NCI-H2171 (cell line): ENCODE measurements at regions not wholly inside any gene's neighbourhood (a gene's known extent, or its start where the extent isn't known, plus 50 kb on each side); places are given as distances from the start of the nearest gene placed in this dataset.

Experiments used
- DNase-seq: peaks from one replicate; lab custom pipeline; 2025; lab: John Stamatoyannopoulos, UW

GRCh38 chr5:3320317-3320875, 275.2 kb upstream of the IRX1 start:
- DNase-seq: no peak

GRCh38 chr5:3317051-3317795, 278.4 kb upstream of the IRX1 start:
- DNase-seq: no peak

DNA sequence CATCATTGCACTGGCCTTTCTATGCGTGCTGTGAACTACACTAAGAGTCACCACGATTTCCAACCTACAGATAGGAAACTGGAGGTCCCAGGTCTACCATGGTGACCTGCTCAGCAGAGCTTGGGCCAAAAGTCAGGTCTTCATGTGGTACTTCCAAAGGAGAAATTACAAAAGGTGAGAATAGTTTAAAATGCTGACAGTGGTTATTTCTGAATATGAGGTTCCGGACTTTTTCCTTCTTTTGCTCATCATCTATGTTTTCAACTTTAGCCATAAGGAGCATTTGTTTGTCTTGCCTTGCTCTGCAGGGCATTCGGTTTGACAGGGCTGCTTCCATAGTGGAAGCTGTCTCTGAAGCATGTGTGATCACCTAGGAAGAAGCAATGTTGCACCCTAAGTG, 282.1 kb upstream of the IRX1 start:
- no peak for DNase-seq

DNA sequence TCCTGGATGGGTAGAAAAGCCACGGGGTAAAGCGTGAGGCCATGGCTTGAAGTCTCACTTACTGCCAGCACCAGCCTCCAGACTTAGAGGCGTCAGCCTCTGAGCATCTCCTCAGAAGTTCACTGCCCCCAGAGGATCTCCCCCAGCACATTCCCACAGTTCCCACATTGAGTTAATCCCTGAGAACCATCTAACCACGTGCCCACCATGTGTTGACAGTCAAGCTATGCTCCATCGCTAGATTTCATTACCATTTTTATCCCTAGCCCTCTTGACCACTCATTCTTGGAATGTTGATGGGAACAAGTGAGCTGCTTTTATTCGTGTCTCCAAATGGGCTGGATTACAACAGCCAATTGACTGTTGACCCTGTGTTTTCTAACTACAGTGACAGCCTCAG, 283.3 kb upstream of the IRX1 start:
- no peak for DNase-seq

DNA sequence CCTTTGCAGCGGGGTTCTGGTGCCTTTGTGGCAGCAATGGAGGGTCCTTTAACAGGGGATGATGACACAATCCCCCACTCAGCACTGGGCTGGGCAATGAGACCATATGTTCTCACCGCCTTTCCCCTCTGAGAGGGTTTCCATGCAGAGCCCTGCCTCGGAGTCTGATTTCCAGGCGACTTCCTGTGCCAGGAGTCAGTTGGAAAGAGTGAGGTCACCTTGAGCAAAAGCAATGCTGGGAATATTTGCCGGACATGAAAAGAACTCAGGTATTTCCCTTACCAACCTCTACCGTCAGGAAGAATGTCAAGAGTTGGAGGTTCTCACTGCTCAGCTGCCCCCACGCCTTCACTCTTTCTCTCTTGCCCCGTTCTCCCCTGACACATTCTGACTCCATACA, 284.2 kb upstream of the IRX1 start:
- DNase-seq: peak; percentile 49

GRCh38 chr5:3310541-3311261, 284.9 kb upstream of the IRX1 start:
- peak; percentile 59 for DNase-seq

- DNase-seq: no peak
These were observed 286.1 kb upstream of the IRX1 start for GRCh38 chr5:3309538-3309937.

DNA sequence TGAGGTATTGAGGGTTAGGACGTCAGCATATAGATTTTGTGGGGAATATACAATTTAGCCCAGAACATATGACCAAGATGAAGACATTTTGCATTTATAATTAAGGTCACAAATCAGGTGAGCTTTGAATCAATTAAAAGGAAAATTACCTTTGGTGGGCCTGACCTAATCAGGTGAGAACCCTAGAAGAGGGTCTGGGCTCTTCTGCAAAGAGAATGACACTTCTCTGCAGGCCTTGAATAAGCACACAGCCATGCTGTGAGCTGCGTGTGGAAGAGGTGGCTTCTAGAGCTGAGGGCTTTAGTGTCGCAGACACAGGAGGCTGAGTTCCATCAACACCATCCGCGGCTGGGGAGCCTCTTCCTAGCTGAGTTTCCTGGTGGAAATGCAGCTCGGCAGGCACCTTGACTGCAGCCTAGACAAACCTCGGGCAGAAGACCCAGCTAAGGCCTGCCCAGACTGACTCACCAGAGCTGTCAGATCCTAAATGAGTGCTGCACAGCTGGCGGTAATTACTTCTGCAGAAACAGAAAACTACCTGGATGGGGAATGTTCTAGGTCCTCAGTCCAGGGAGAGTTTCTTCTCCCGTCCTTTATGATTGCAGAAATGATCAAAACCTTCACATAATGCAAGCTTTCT, 287.5 kb upstream of the IRX1 start:
- no peak for DNase-seq

DNA sequence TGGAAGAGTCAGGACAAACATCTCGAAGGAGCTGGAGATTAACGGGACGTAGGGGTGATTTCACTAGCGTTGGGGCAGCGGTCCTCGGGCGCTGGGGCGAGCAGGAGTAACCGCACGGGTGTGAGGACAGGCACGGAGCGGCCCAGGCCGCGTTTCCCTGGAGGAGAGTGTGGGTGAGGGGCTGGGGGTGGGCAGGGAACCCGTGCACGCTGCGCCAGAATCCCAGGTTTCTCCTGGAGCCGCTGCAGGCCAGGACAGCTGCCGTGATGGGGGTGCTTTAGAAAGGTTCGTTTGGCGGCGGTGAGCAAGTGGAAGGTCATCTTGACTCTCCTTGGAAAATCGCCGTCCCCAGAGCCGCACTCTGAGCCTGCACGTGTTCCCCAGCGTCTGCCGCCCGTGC, 290.2 kb upstream of the IRX1 start:
- DNase-seq: no peak

DNA sequence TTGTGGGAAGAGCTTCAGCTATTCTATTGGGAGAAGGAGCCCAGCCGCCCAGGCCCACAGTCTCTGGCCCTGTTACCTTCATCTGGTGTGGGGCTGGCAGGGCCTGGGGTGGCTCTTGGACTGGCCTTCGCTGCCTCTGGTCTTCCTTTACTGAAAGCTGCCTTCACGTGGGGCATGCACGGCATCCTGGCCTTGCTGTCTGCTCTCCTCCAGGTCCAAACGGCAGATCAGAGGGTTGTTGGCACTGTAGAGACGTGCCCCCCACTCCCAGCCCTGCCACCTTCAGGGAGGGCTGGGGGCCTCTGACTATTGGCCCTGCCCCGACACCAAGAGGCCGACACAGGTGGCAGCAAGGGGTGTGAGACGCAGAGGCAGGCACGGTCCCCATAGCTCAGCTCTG, 291.3 kb upstream of the IRX1 start:
- no peak for DNase-seq

DNA sequence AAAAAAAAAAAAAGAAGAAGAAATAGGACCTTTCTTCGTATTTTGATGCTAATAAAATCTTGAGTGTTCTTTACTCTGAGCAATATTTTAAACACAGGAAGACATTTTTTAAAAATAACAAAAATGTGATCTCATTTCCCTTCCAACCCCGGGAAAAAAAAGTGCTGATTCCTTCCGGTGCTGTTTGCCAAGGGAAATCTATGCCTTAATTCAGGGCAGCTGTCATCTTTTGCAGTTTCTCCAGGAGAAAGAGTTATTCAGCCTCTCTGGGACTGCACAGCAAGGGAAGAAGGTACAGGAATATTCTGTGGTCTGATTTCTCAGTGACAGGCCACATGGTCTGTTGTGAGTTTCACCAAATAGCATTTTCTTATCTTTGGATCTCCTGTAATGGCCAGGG, 291.9 kb upstream of the IRX1 start:
- DNase-seq: no peak

DNA sequence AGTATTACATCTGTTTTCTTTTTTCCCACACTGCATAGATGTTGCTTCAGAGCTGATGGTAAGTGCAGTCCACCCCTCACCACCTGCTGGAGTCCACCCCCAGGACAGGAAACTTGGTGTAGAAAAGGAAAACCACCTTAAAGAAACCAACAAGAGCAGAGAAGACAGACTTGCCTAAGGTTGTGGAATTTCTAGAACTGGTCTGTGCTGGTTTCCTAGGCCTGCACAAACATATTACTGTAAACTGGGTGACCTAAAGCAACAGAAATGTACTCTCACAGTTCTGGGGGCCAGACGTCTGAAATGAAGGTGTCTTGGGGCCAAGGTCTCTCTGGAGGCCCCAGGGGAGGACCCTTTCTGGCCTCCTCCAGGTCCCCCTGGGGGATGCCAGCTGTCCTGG, 293.4 kb upstream of the IRX1 start:
- DNase-seq: no peak

DNA sequence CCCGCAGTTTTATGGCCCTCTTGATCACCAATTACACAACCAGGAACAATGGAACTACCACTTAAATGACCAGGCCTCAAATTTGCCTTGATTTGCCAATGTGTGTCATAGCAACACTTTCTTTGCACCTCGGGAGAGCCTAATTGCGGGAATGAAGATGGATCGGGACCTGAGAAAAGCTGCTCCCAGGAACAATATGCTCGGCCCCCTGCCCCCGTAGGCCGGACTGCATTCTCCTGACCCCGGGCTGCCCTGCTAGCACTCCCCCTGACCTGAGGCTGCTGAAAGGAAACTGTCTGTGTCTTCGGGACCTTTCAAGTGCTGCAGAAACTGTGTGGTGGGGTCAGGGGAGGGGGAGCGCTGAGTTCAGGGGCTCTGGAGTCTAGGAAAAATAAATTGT, 294.3 kb upstream of the IRX1 start:
- no peak for DNase-seq

DNA sequence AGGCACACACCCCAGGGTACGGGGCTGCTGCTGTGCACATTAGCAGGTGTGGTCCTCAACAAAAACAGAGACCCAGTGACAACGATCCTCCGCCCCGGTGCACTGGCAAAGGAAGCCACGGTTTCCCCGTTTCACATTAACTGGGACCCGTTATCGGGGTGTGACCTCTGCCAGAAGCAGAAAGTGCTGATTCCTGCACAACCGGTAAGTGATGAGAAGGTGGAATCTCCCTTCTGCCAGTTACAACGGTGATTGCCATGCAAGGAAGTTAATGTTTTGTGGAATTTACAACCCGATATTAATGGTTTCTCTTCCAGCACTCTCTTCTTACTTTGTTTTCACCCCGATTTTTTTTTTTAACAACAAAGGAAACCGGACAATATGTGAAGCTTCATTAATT, 294.9 kb upstream of the IRX1 start:
- no peak for DNase-seq

DNA sequence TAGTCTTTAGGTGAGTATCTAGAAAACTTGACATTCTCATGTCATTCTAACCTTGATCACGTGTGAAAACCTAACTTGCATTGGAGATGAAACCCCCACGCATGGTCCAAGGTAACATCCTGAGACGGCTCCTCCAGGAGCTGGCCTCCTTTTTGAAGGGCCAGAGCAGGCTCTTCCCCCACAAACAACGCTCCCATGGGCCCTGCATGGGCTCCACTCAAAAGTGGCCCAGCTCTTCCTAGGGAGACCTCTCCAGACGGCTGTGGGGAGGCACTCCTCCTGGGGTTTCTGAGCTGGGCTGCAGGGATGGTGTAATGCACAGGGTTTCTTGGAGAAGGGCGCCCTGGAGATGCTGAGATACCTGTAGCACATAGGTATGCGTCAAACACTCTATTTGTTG, 296.2 kb upstream of the IRX1 start:
- no peak for DNase-seq

DNA sequence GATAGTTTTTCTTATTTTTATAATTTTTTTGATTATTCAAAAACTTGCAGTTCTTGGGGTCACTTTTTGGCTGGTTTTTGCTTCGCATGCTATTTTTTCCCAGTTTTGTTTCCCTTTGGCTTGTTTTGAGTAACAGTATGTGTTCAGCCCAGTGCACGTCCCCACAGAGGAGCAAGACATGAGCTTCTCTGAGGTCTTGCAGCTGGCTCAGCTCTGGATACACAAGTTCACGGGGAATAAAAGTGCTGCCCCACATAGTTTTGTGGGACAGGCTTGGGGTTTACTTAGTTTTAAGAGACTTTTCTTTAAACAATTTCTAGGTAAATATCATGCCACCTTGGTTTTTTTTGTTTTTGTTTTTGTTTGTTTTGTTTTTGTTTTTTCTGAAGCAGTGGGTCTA, 297.8 kb upstream of the IRX1 start:
- DNase-seq: no peak

DNA sequence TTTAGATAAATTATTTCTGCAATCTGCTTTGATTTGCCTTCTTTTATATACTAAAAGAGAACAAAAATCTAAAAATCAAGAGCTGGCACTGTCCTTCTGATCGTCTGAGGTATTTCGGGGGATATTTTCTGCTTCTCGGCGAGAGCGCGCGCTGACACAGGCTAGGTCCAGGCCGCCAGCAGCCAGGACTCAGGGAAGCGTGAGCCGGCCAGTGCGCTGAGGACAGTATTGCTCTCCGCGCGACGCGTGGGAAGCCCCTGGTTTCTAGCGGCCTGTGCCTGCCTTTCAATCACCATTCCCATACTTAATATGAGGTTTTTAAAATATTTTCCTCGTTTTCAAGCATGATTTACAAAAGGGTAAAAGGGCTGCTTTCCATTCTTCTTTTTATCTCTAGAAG, 307.3 kb upstream of the IRX1 start:
- DNase-seq: no peak

DNA sequence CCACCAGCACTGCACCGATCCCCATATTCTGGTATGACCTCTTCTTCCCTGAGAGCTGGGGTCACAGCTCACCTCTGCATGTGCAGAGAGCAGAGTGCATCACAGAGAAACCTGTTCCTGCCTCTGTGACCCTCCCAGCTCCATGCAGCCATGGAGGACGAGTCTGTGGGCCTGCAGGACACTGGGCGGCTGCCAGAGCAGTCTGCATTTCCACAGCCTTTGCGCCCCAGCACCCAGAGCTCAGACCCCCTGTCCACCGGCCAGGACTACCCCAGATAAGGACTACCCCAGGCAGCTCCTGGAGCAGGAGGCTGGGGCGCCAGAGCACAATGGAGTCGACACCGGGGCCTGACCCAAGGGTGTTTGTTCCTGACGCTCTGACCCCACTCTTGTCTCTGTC, 308.1 kb upstream of the IRX1 start:
- no peak for DNase-seq

GRCh38 chr5:3285621-3286020, 310.0 kb upstream of the IRX1 start:
- DNase-seq: no peak

DNA sequence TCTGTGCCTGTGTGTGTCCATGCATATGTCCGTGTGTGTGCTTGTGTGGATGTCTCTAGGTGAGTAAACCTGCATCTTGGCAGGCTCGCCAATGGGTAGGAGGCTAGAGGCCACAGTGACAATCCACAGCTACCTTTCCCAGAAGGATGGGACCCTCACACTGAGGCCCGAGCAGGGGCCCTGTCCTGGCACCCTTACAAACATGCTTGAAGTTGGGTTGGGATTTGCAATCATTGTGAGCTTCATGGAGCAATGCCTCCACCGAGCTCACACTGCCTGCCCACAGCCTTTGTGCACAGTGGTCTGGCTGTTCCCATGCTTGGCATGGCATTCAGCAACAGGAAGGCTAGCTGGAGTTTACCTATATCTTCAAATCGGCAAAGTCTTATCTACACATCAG, 311.1 kb upstream of the IRX1 start:
- no peak for DNase-seq

- no peak for DNase-seq
These were observed 312.8 kb upstream of the IRX1 start for GRCh38 chr5:3282841-3283240.

DNA sequence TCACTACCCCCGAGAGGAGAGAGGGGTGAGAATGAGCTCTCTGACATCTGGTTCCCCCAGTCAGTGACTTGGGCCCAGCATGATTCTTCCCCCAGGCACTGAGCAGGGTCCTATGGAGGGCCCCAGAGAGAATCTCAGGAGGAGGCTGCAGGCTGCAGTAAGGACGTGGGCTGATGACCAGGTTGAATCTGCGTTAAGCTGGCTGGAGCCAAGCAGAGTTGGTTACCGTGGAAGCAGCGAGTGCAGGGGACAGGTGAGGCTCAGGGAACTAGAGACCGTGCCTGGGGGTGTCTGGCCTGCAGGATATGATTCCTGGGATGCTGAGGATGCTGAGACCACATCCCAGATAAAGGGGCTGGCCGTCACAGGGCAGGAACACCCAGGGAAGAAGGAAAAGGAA, 314.3 kb upstream of the IRX1 start:
- no peak for DNase-seq

- DNase-seq: no peak
These were observed 317.0 kb upstream of the IRX1 start for GRCh38 chr5:3278643-3279042.
